Erythroblast (primary cell): ENCODE measurements at regions not wholly inside any gene's neighbourhood (a gene's known extent, or its start where the extent isn't known, plus 50 kb on each side); places are given as distances from the start of the nearest gene placed in this dataset.

Experiments
- GATA1 ChIP-seq: IDR thresholded peaks from 2 replicates; pipeline ENCODE4 v1.6.1; 2011; ENCODE audit warnings: low read depth, mild to moderate bottlenecking, control low read depth, low read length, moderate library complexity
- POLR2A ChIP-seq: IDR thresholded peaks from 2 replicates; pipeline ENCODE4 v1.6.1; 2011; ENCODE audit warnings: mild to moderate bottlenecking, low read length

DNA sequence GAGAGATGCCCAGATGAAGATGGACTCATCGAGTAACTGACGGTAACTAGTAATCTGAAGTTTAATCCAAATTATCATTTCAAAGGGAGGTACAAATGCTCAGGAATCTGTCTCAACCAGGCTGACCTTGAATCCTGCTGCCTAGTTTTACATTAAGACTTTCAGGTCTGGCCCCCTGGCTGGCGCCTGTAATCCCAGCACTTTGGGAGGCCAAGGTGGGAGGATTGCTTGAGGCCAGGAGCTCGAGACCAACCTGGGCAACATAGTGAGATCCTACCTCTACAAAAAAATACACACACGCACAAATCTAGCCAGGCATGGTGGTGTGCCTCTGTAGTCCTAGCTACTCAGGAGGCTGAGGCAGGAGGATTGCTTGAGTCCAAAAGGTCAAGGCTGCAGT is 95.7 kb upstream of the AKT3 start:
- TF ChIP-seq POLR2A (no peak), GATA1 (no peak)
